A549 (cell line): ENCODE measurements at regions not wholly inside any gene's neighbourhood (a gene's known extent, or its start where the extent isn't known, plus 50 kb on each side); places are given as distances from the start of the nearest gene placed in this dataset.

Experiments
- BHLHE40 ChIP-seq: IDR thresholded peaks from 2 replicates; pipeline ENCODE4 v1.6.1; 2012; ENCODE audit warnings: low read depth, low read length, inconsistent platforms
- CBX2 ChIP-seq: fragments of 200-600 bp; sonication (generic); IDR thresholded peaks from 2 replicates; pipeline ENCODE4 v1.6.1; 2016; ENCODE audit warnings: low read depth, mild to moderate bottlenecking, borderline replicate concordance
- CEBPB ChIP-seq, 2 experiments: fragments of >200 bp in 1 of 2; sonication (Bioruptor Twin) in 1 of 2; formaldehyde crosslinking in 1 of 2; IDR thresholded peaks; 2 replicates each; pipeline ENCODE4 v1.6.1; 2012 to 2016
- CHD2 ChIP-seq: fragments of 150-350 bp; IDR thresholded peaks from 2 replicates; pipeline ENCODE4 v1.6.1; 2014; ENCODE audit warnings: low read length; ENCODE audit not compliant: partially characterized antibody
- EHF ChIP-seq: fragments of 250-450 bp; sonication (Bioruptor Pico); IDR thresholded peaks from 2 replicates; pipeline ENCODE4 v1.5.0; 2020; ENCODE audit warnings: mild to moderate bottlenecking
- EHMT2 ChIP-seq: fragments of 200-600 bp; sonication (generic); IDR thresholded peaks from 2 replicates; pipeline ENCODE4 v1.6.1; 2016; ENCODE audit warnings: antibody characterized with exemption, low read depth, mild to moderate bottlenecking, moderate library complexity
- FOSL2 ChIP-seq, 2 experiments: fragments of 450-650 bp in 1 of 2; fragments of >200 bp in 1 of 2; sonication (Bioruptor Twin) in 1 of 2; formaldehyde crosslinking; IDR thresholded peaks; 2 replicates each; pipeline versions ENCODE4 v1.5.0 to v1.6.1; 2016 to 2020; ENCODE audit warnings: mild to moderate bottlenecking in 1 of 2, moderate library complexity in 1 of 2
- FOXS1 ChIP-seq: fragments of 250-450 bp; sonication (Bioruptor Pico); IDR thresholded peaks from 2 replicates; pipeline ENCODE4 v1.5.0; 2020; ENCODE audit warnings: mild to moderate bottlenecking, moderate library complexity
- GATA3 ChIP-seq: IDR thresholded peaks from 2 replicates; pipeline ENCODE4 v1.6.1; 2012; ENCODE audit warnings: borderline replicate concordance
- HDAC2 ChIP-seq: fragments of 200-600 bp; sonication (generic); IDR thresholded peaks from 2 replicates; pipeline ENCODE4 v1.6.1; 2016
- HEYL ChIP-seq: fragments of 250-450 bp; sonication (Bioruptor Pico); IDR thresholded peaks from 2 replicates; pipeline ENCODE4 v1.8.0; 2021; ENCODE audit warnings: mild to moderate bottlenecking, moderate library complexity
- HOXA7 ChIP-seq: fragments of 250-450 bp; sonication (Bioruptor Pico); IDR thresholded peaks from 2 replicates; pipeline ENCODE4 v1.5.0; 2020; ENCODE audit warnings: mild to moderate bottlenecking, moderate library complexity
- HOXB13 ChIP-seq: fragments of 250-450 bp; sonication (Bioruptor Pico); IDR thresholded peaks from 2 replicates; pipeline ENCODE4 v1.5.0; 2020; ENCODE audit warnings: low read depth, mild to moderate bottlenecking, moderate library complexity
- HOXB5 ChIP-seq: fragments of 250-450 bp; sonication (Bioruptor Pico); IDR thresholded peaks from 2 replicates; pipeline ENCODE4 v1.5.0; 2020; ENCODE audit warnings: mild to moderate bottlenecking, moderate library complexity
- KDM1A ChIP-seq: fragments of 200-600 bp; sonication (generic); IDR thresholded peaks from 2 replicates; pipeline ENCODE4 v1.6.1; 2016; ENCODE audit warnings: low read depth, mild to moderate bottlenecking
- KDM5A ChIP-seq: fragments of 200-600 bp; sonication (generic); IDR thresholded peaks from 2 replicates; pipeline ENCODE4 v1.6.1; 2016; ENCODE audit warnings: antibody characterized with exemption, mild to moderate bottlenecking
- MAFK ChIP-seq: fragments of 450-650 bp; IDR thresholded peaks from 2 replicates; pipeline ENCODE4 v1.6.1; 2014; ENCODE audit not compliant: partially characterized antibody
- MAZ ChIP-seq: fragments of 150-350 bp; IDR thresholded peaks from 2 replicates; pipeline ENCODE4 v1.6.1; 2014; ENCODE audit warnings: antibody characterized with exemption, low read depth, low read length, borderline replicate concordance
- MYC ChIP-seq: IDR thresholded peaks from 2 replicates; pipeline ENCODE4 v1.6.1; 2012; ENCODE audit warnings: mild to moderate bottlenecking, inconsistent platforms, low read length, improper control_type of control experiment, borderline replicate concordance
- NFE2L2 ChIP-seq: fragments of 150-350 bp; conservative IDR thresholded peaks from 2 replicates; pipeline ENCODE4 v1.6.1; 2014; ENCODE audit warnings: low read length
- PHF8 ChIP-seq: fragments of 200-600 bp; sonication (generic); IDR thresholded peaks from 2 replicates; pipeline ENCODE4 v1.6.1; 2016; ENCODE audit warnings: low read depth, mild to moderate bottlenecking, antibody characterized with exemption, moderate library complexity, borderline replicate concordance
- POLR2A ChIP-seq: IDR thresholded peaks from 2 replicates; pipeline ENCODE4 v1.6.1; 2012; ENCODE audit warnings: mild to moderate bottlenecking, low read length
- POLR2AphosphoS2 ChIP-seq: conservative IDR thresholded peaks from 2 replicates; pipeline ENCODE4 v1.6.1; 2012; ENCODE audit warnings: low read length, improper control_type of control experiment, inconsistent platforms
- RAD21 ChIP-seq, 2 experiments: fragments of >200 bp in 1 of 2; sonication (Bioruptor Twin) in 1 of 2; formaldehyde crosslinking in 1 of 2; IDR thresholded peaks in 1 of 2; conservative IDR thresholded peaks in 1 of 2; 2 replicates in 1 of 2; 3 replicates in 1 of 2; pipeline ENCODE4 v1.6.1; 2012 to 2018; ENCODE audit warnings: inconsistent platforms in 1 of 2
- RFX5 ChIP-seq: fragments of 450-650 bp; IDR thresholded peaks from 2 replicates; pipeline ENCODE4 v1.7.1; 2014; ENCODE audit warnings: antibody characterized with exemption, mild to moderate bottlenecking, moderate library complexity
- SMC3 ChIP-seq: fragments of >200 bp; sonication (Bioruptor Twin); formaldehyde crosslinking; IDR thresholded peaks from 3 replicates; pipeline ENCODE4 v1.6.1; 2018; ENCODE audit warnings: inconsistent platforms
- TFCP2L1 ChIP-seq: fragments of 250-450 bp; sonication (Bioruptor Pico); IDR thresholded peaks from 2 replicates; pipeline ENCODE4 v1.5.0; 2021; ENCODE audit warnings: mild to moderate bottlenecking
- ZNF302 ChIP-seq: fragments of 250-450 bp; sonication (Bioruptor Pico); IDR thresholded peaks from 2 replicates; pipeline ENCODE4 v1.9.0; 2021; ENCODE audit warnings: inconsistent platforms, mild to moderate bottlenecking, moderate library complexity
- ZSCAN20 ChIP-seq: fragments of 250-450 bp; sonication (Bioruptor Pico); IDR thresholded peaks from 2 replicates; pipeline ENCODE4 v1.8.0; 2022; ENCODE audit warnings: mild to moderate bottlenecking, moderate library complexity
- TF ChIP-seq, protein P1 (sequence below): fragments of 450-650 bp; IDR thresholded peaks from 2 replicates; pipeline ENCODE4 v1.6.1; 2014; ENCODE audit warnings: antibody characterized with exemption
- TF ChIP-seq, protein P2 (sequence below): IDR thresholded peaks from 2 replicates; pipeline ENCODE4 v1.6.1; 2012
- TF ChIP-seq, protein P3 (sequence below): IDR thresholded peaks from 2 replicates; pipeline ENCODE4 v1.6.1; 2012
- TF ChIP-seq, protein P4 (sequence below): fragments of 250-450 bp; sonication (Bioruptor Pico); IDR thresholded peaks from 2 replicates; pipeline ENCODE4 v1.5.0; 2021; ENCODE audit warnings: mild to moderate bottlenecking, moderate library complexity, borderline replicate concordance
- TF ChIP-seq, protein P5 (sequence below): fragments of >200 bp; sonication (Bioruptor Twin); formaldehyde crosslinking; IDR thresholded peaks from 2 replicates; pipeline ENCODE4 v1.6.1; 2016
- TF ChIP-seq, protein P6 (sequence below): fragments of 250-450 bp; sonication (Bioruptor Pico); IDR thresholded peaks from 2 replicates; pipeline ENCODE4 v1.5.0; 2020; ENCODE audit warnings: low read depth, mild to moderate bottlenecking, moderate library complexity
- TF ChIP-seq, protein P7 (sequence below): fragments of >200 bp; sonication (Bioruptor Twin); formaldehyde crosslinking; IDR thresholded peaks from 3 replicates; pipeline ENCODE4 v1.5.1; 2016

DNA sequence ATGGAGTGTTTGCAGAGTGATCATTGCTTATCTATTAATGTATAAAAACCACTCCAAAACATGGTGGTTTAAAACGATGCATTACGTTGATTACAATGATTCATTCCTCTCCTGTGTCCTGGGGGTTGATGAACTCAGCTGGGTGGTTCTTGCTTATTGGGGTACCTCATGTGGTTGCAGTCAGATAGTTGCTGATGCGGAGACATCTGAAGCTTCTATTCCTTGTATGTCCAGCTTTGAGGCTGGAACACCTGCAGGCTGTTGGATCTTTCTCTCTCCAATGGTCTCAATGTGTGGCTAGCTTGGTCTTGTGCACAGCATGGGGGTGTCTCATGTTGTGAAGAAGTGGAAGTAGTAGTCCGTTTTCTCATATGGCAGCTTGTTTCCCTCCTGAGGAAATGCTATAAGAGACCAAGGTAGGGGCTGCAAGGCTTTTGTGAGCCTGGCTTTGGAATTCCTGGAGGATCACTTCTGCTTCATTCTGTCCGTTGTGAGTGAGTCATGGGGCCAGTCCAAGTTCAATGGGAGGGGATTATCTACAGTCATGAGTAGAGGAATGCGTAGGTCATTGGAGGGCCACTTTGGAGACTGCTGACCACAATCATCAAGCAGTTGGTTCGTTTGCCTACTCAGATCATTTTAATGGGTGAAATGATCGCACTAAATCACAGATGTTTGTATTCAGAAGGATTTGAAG, 601.0 kb downstream of the SLC4A3 start (continued):
- TF ChIP-seq MYC (no peak), HDAC2 (no peak), POLR2A (no peak), PHF8 (no peak), SMC3 (no peak), KDM5A (no peak), POLR2AphosphoS2 (no peak), CBX2 (no peak), MAZ (no peak), HOXB13 (CRISPR knock-in tag) (0 out of 2 replicates have a peak, but pooled peaks have one; percentile 9), RFX5 (peak; percentile 89), NFE2L2 (no peak), RAD21 (conservative IDR thresholded peaks at IDR 0.05 in 1 of 2, IDR thresholded peaks at IDR 0.05 in 1 of 2) (peak; percentile 25 to 45; a peak in 4 of 5 replicates), ZSCAN20 (CRISPR knock-in tag) (no peak), EHF (no peak), FOSL2 (IDR thresholded peaks at IDR 0.05) (peak; percentile 83), FOSL2 (CRISPR knock-in tag; IDR thresholded peaks at IDR 0.05) (peak; percentile 94), HEYL (CRISPR knock-in tag) (no peak), HOXB5 (no peak), FOXS1 (no peak), ZNF302 (CRISPR knock-in tag) (no peak), MAFK (peak; percentile 30), BHLHE40 (no peak), EHMT2 (no peak), CEBPB (IDR thresholded peaks at IDR 0.05) (no peak), KDM1A (no peak), HOXA7 (CRISPR knock-in tag) (no peak), GATA3 (peak; percentile 91), CHD2 (no peak), TFCP2L1 (no peak)
- TF ChIP-seq, protein P1, sequence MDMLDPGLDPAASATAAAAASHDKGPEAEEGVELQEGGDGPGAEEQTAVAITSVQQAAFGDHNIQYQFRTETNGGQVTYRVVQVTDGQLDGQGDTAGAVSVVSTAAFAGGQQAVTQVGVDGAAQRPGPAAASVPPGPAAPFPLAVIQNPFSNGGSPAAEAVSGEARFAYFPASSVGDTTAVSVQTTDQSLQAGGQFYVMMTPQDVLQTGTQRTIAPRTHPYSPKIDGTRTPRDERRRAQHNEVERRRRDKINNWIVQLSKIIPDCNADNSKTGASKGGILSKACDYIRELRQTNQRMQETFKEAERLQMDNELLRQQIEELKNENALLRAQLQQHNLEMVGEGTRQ, result no peak
- TF ChIP-seq, protein P2, sequence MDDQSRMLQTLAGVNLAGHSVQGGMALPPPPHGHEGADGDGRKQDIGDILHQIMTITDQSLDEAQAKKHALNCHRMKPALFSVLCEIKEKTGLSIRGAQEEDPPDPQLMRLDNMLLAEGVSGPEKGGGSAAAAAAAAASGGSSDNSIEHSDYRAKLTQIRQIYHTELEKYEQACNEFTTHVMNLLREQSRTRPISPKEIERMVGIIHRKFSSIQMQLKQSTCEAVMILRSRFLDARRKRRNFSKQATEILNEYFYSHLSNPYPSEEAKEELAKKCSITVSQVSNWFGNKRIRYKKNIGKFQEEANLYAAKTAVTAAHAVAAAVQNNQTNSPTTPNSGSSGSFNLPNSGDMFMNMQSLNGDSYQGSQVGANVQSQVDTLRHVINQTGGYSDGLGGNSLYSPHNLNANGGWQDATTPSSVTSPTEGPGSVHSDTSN, result no peak
- TF ChIP-seq, protein P3, sequence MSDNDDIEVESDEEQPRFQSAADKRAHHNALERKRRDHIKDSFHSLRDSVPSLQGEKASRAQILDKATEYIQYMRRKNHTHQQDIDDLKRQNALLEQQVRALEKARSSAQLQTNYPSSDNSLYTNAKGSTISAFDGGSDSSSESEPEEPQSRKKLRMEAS, result peak; percentile 58; the same call in 1 of the 2 replicates
- TF ChIP-seq, protein P4, sequence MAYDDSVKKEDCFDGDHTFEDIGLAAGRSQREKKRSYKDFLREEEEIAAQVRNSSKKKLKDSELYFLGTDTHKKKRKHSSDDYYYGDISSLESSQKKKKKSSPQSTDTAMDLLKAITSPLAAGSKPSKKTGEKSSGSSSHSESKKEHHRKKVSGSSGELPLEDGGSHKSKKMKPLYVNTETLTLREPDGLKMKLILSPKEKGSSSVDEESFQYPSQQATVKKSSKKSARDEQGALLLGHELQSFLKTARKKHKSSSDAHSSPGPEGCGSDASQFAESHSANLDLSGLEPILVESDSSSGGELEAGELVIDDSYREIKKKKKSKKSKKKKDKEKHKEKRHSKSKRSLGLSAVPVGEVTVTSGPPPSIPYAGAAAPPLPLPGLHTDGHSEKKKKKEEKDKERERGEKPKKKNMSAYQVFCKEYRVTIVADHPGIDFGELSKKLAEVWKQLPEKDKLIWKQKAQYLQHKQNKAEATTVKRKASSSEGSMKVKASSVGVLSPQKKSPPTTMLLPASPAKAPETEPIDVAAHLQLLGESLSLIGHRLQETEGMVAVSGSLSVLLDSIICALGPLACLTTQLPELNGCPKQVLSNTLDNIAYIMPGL, result no peak
- TF ChIP-seq, protein P5, sequence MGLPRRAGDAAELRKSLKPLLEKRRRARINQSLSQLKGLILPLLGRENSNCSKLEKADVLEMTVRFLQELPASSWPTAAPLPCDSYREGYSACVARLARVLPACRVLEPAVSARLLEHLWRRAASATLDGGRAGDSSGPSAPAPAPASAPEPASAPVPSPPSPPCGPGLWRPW, result no peak
- TF ChIP-seq, protein P6, sequence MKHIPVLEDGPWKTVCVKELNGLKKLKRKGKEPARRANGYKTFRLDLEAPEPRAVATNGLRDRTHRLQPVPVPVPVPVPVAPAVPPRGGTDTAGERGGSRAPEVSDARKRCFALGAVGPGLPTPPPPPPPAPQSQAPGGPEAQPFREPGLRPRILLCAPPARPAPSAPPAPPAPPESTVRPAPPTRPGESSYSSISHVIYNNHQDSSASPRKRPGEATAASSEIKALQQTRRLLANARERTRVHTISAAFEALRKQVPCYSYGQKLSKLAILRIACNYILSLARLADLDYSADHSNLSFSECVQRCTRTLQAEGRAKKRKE, result no peak
- TF ChIP-seq, protein P7, sequence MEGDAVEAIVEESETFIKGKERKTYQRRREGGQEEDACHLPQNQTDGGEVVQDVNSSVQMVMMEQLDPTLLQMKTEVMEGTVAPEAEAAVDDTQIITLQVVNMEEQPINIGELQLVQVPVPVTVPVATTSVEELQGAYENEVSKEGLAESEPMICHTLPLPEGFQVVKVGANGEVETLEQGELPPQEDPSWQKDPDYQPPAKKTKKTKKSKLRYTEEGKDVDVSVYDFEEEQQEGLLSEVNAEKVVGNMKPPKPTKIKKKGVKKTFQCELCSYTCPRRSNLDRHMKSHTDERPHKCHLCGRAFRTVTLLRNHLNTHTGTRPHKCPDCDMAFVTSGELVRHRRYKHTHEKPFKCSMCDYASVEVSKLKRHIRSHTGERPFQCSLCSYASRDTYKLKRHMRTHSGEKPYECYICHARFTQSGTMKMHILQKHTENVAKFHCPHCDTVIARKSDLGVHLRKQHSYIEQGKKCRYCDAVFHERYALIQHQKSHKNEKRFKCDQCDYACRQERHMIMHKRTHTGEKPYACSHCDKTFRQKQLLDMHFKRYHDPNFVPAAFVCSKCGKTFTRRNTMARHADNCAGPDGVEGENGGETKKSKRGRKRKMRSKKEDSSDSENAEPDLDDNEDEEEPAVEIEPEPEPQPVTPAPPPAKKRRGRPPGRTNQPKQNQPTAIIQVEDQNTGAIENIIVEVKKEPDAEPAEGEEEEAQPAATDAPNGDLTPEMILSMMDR, result no peak
